ENCODE measurements at regions not wholly inside any gene's neighbourhood (a gene's known extent, or its start where the extent isn't known, plus 50 kb on each side); places are given as distances from the start of the nearest gene placed in this dataset.

GRCh38 chr1:181172082-181172481 is 83.6 kb downstream of the IER5 start:
- TF ChIP-seq CTCF (IDR thresholded peaks at IDR 0.05) = no peak
- TF ChIP-seq POLR2A (IDR thresholded peaks at IDR 0.05) = no peak
- TF ChIP-seq POLR2AphosphoS5 (IDR thresholded peaks at IDR 0.05) = no peak
- no peak for TF ChIP-seq EP300 (IDR thresholded peaks at IDR 0.05)

Measured in suprapubic skin (tissue), 4 donors.